Midbrain (tissue), 1 donor: ENCODE measurements at regions not wholly inside any gene's neighbourhood (a gene's known extent, or its start where the extent isn't known, plus 50 kb on each side); places are given as distances from the start of the nearest gene placed in this dataset.
"Not testable (repeated sequence)": the region's sequence is repeated elsewhere in the genome, so short reads cannot be mapped to it uniquely, and the experiment has no call there.

Source experiments
- DNase-seq: peaks from one replicate; lab custom pipeline; 2025; lab: John Stamatoyannopoulos, UW

DNA sequence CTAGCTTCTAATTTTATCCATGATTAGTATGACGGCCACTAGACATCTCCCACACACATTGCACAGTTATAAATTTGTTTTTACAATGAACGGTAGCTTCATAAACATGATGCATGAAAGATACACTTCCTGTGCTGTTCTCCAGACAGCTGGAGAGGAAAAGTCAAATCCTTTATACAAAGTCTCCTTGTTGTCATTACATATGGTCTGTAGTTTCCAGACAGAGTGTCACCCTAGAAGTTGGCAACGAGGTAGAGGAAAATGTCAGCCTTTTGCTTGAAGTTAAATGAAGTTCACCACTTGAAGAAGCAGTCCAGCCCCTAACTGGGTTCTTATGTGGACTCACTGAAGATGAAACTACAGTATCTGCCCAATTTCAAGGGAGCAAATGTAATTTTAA lies 253.0 kb upstream of the P2RY1 start:
- no peak for DNase-seq

DNA sequence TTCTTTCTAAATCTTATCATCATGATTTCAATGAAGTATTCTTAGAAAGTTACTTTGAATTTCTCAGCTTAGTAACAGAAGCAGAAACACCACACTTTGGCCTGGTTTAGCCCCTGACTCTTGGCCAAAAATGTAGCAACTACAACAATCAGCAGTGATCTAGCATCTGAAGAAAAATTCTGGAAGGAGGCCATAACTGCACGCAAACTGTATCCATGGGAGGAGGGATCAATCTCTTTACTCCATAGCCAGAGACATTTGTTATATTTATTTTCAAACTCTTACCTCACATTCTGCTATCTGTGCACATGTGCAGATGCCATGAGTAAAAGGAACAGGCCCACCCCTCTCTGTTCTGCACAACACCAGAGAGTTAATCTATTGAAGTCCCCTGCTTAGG lies 251.0 kb upstream of the P2RY1 start:
- no peak for DNase-seq

DNA sequence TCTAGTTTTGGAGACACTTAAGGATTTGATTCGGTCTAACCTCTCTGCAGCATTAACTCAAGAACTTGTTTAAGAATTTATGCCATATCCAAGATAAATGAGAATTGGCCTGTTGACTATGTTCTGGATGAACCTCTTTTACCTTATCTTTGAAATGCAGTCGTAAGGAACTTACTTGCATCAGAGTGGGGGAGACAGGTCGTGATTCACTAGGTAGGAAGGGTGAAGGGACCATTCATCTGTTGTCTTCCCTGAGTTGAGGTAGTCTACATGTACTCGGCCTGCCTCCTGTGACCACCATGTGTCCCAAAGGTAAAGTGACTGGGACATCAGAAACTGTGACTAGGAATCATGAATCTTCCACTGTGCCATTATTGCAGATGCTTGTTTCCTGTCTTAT lies 248.0 kb upstream of the P2RY1 start:
- no peak for DNase-seq

DNA sequence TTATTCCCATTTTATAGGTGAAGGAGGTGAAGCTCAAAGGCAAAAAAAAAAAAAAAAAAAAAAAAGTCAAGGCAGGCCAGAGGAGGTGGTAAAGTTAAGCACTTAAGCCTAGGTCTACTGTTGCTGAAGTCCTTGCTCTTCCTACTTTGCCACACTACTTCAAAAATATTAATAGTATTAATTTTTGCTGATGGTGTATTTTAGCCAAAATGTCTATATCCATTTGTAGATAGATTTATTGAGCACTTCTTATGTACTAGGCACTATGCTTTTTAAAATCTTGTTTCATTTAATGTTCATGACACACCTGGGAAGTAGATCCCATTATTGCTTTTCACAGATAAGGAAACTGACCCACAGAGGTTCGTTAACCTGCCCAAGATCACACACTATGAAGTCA lies 247.1 kb upstream of the P2RY1 start:
- DNase-seq, result no peak

DNA sequence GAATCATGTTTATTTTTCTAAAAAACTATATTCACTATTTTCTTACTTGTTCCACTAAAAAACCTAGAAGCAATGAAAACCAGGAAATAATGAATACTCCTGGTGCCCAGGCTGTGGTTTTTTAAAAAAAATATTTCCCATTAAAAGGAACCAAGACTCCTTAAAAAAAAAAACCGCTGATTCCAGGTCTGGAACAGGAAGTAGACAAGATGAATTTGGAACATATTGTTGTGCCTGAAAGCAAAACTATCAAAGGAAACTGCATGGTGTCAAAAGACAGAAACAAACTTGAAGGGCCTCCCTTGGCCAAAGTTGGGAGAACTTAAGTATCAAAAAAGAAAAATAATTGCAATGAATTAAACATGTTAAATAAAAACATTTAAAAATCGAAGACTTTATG lies 245.3 kb upstream of the P2RY1 start:
- no peak for DNase-seq

DNA sequence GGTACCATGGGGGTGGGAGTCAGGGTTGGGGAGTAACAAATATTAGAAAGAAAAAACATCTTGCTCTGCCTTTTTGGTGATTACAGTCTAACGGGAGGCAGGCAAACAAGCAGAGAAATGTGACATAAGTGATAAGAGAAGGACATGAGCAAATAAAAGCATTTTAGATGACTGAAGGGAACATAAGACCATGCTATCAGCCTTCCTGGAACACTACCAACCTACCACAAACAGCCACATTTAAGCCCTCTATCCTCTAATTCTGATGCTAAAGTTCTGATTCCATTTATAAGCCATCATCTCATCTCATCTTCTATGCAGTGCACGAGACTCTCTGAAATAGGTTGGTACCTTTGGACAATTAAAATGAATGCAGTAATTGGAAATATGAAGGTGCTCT lies 243.4 kb upstream of the P2RY1 start:
- DNase-seq, result no peak

DNA sequence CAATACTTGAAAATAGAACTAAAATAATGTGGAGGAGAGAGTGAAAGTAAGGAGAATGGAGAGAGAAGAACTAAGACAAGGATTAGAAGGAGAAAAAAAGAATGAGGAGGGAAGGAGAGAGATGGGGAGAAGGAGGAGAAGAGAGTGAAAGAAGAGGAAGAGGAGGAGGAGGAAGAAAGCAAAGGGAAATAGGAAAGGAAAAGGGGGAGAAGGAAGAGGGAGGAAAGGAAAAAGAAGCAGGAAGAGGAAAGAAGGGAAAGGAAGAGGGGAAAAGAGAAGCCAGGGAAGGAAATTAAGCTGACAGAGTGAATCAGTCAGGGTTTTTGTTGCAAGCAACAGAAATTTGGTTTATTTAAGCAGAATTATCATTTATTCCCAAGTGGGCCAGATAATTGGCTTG lies 241.7 kb upstream of the P2RY1 start:
- no peak for DNase-seq

DNA sequence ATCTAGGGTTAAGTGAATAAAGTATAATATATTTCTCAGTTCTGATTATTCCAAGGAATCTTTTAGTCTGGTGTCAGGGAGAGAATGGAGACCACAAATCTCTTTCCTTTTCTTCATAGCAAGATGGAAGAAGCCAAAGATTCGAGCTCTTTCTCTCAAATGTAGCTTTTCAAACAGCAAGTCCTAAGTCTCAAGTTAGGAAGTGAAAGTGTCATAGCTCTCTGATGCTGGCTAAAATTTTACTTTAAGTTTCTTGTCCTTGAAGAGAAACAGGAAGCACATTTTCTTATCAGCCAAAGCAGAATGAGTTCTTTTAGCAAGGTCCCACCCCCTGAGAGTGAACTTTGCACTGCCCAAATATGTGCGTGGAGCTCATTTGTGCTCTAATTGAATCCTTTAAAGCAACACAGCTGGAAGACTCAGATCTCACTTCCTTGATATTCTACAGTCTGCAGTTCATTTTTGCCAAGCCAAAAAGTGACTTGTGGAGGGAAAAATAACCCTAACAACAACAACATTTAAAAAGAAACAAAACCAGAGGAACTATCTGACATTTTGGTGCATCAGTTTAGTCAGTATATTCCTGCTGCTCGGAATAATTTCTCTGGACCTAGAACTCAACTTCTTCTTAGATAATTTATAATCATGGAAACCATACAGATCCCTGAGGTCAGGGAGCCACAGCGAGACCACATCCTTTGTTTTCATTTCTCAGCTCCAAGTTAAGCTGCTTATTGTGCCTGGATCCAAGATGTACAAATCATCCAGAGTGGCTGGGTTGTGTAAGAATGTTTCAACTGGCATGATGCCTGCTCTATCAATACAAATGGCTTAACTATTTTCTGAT lies 238.7 kb upstream of the P2RY1 start:
- peak; percentile 21 for DNase-seq

DNA sequence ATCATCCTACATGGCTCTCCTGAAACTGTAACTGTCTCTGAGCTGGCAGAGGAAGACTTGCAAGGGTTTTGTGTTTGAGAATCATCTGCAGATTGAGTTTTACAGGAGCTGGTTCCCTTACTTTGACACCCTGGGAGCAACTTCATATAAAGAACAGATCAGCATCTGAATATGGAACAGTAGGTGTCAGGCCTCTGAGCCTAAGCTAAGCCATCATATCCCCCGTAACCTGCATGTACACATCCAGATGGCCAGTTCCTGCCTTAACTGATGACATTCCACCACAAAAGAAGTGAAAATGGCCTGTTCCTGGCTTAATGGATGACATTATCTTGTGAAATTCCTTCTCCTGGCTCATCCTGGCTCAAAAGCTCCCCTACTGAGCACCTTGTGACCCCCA lies 238.1 kb upstream of the P2RY1 start:
- not testable (repeated sequence) for DNase-seq

DNA sequence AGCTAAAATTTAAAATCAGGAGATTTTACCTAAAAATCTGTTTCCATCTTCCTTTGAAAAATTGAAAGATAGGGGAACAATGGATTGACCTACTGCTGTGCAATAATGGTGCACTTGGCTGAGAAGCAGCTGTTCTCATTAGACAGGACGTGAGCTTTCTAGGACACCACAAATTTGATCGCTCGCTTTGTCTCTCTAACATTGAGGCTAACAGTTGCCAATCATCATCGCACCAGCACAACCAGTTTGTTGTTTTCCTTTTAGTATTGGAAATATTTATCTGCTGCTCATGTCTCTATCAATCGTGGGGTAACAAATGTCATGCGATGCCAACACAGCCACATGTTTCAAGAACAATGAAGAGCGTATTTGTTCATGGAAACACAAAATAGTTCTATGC lies 228.8 kb upstream of the P2RY1 start:
- no peak for DNase-seq

DNA sequence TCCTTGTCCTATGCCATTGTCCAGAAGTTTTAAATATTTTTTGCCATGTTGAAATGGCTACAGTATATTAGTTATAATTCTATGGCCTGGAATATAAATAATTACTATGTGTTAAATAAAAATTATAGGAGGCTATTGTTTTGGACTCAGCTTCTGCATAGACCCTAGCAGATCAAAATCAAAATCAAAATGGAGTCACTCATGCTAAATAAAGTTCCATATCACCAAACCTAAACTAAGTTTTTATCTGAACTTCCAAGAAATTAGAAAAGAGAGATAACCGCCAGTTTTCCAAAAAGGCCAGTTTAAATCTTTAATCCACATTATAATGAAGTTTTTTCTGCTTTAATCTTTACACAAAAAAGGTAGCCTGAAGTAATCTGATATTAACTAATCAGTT lies 227.8 kb upstream of the P2RY1 start:
- no peak for DNase-seq

DNA sequence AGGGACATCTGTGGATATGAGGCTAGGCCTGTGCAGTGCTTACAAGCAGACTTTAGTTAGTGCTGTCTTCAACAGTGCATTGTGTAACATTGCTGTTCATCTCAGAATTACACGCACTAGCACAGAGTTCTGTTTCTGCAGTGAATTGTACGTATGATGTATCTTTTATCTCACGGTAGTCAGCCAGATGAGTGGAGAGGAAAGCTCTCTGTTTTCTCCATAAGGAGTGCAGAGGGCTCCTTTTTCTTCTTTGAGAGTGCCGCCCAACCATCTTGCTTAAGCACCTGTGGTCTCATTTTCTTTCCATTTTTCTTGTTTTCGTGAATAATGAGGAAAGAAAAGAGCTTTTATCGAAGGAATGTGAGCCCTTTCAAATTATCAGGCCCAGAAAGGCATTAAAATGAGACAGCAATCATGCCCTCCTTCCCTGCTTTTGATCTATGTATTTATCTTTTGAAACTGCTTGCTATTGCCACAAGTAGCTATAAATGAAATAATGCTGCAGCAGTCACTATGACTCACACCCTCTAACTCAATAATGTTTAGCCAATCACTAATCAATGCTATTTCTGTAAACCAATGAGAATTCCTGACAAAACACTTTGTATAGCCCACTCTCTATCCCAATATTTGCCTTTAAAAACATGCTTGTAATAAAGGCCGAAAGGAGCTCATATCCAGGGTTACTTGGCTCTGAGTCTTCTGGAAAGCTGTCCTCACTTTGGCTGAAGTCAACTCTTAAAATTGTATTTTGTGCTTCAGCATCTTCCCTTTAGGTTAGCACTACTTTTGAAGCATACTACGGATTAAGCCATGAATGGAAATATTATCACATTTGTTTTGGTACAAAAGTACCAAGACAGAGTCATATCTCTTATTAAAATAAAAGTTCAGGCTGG lies 226.0 kb upstream of the P2RY1 start:
- no peak for DNase-seq

DNA sequence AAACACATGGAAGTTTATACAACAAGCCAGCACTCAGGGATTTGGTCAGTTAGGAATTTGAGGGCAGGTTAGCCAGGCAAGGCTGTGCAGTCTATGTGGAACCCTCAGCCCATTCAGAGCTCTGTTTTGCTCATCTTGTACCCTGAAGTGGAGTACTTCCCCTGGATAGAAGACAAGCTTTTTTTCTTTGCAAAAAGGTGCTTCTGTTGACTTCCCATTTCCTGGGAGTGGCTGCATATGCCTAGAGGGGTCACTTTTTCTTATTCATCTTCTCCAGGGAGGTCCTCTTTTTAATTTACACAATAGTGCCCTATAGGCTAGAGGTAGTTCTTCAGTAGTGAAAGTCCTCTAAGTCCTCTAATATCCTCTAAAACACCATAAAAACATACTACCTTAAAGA lies 225.0 kb upstream of the P2RY1 start:
- DNase-seq, result no peak

DNA sequence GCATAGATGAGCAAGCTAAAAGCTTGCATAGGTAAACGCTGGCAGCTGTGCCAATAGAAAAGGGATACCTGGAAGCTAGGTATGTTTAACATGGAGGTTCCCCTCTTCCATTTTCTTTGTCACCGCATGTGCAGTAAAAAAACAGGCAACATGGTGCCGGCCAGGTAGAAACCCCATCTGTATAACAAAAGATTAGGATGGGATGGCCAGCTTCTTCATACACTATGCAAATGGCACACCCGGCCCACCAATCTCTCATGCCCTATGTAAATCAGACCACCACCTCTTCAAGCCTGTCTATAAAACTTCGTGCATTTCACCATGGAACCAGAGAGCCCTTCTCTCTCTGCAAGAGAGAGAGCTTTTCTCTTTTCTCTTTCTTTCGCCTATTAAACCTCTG lies 224.3 kb upstream of the P2RY1 start:
- DNase-seq, result no peak

DNA sequence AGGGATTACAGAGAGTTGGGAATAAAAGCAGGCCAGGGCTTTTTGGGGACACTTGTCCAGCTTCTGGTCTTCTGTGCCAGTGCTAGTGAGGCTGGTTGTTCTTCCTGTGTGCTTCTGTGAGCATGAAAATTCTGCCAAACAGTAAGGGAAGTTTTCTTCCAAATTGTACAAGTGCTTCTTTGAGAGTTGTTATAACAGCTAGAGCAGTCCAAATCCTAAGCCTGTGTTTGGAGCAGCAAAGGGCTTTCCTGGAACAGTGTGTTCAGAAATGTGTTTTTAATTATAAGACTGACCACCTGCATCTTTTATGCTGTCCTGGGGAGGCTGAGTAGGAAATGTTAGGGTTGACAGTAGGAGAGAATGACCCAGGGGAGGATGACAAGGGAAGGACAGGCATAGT lies 223.0 kb upstream of the P2RY1 start:
- peak; percentile 50 for DNase-seq

DNA sequence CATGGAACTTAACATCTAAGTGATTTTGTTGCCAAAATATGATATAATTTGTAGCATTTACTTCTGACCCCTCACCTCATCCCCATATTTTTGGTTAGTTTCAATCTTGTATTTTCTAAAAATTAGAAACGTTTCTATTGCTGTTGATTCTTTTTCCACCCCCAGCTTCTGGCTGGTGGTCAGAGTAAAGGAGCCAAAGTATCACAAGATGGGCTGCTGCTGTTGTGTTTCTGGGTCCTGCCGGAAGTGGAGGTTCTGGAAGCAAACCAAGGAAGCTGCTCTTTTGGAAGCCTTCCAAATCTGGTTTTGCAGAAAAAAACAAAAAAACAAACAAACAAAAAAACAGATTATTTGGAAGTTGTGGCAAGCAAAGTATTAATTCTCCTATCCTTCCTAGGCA lies 221.1 kb upstream of the P2RY1 start:
- DNase-seq, result no peak

DNA sequence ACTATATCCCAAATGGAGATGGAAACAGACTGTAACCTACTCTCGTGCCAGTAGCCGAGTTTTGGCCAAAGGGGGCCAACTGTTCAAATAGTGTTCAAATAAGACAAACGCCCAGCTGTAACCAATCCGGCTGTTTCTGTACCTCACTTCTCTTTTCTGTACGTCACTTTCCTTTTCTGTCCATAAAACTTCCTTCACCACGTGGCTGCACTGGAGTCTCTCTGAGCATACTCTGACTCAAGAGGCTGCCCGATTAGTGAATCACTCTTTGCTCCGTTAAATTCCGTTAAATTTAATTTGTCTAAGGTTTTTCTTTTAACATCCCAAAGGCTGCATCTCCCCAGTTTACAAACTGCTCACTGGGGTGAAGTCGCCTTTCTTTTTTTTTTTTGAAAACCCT lies 219.2 kb upstream of the P2RY1 start:
- DNase-seq, result no peak

DNA sequence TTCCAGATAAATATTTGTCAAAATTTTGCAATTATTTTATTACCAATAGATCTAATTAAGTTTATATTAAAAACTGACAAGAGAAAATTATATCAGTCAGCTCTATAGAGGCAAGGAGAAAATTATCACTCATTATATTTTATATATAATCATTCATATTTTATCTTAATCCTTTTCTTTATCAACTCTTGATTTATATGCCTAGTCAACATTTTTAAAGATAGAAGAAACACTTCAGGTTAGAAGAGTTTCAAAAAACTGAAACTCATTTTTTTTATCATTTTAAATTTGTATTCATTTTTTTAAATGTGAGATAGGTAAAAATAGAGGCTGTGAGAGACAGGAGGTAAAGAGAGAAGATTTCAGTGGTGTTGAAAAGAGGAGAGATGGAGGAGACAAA lies 217.3 kb upstream of the P2RY1 start:
- DNase-seq, result no peak

DNA sequence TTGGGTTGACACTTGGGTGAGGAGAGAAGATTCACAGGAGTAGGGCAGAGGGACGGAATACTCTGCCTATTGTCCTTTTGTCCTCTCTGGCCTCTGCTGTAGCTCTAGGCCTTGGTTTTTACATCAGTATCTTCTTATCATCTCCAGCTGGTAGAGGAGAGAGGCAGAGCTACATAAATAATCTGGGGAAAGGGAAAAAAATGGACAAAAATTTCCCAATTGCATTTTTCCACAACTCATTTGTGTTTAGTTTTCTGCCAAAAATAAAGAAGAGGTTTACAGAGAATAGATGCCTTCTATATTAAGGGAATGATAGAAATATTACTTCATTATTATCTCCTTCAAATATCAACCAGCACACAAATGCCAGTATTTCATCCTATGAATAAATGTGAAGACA lies 216.4 kb upstream of the P2RY1 start:
- DNase-seq, result no peak

DNA sequence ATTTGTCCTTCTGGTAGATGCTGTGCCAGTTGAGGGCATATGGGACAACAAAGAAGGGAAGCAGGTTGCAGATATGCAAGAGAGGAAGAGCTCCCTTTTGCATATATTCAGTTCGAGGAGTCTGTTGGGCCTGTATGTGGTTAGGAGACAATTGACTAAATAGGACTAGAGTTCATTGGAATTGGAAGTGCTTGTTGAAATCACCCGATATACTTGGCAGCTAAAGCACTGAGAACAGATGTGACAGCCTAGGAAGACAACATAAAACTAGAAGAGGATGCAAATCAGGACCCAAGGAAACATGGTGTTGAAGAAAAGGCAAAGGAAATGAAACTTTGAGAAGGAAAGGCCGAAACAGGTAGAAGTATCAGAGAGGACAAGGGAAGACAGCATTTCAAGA lies 215.2 kb upstream of the P2RY1 start:
- no peak for DNase-seq

DNA sequence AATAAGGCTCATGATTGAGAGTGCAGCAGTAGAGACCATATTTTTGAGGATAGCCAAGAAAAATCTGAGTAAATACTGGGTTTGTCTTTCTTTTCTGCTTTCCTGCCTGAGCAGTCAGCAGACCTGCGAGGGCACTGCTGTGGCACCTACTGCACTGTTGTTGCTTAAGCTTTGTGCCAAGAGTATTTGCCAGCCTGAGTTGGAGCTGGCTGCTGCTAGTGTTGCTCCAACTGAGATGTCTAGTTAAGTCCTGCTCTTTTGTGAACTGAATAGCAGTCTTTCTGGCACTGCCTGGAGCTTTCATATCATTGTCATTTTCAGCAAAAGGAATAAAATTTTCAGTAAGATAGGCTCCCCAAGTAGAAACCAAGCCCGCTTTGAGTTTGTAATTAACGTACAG lies 214.5 kb upstream of the P2RY1 start:
- DNase-seq, result peak; percentile 60

DNA sequence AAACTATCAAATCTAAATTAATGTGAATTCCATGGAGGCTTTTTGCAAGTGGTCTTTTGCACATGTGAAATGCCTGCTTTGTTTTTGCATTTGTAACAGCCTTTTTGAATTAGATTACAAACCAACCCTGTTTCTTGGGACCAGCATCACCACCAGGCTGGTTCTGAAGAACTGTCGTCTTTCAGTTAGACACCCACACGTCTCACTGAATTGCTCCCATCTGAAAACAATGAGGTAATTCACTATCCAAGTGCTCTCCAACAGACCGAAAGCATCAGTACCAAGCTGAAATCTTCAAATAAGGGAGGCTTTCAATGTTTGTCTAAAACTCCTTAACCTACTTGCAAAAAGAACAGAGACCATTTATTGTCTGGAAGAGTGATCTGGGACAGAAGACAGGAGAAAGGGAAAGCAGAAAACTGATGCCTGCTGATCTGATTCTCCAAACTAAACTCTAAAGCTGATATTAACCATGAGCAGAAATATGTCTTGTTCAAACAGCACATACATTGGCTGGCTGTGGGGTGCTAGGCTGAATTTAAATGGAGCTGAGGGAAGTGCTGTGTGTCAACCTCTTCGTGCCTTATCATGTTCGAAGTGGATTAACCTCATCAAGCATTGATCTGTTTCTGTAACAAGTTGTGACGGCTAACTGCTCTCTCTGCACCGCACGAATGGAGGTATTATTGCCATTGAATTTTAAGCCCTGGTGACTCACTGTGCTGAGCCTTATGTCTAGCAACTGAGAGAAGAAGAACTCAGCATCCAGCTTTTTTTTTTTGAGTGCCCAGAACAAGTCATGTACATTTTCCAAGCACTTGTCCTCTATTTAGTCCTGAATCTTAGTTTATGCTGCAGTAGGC lies 213.7 kb upstream of the P2RY1 start:
- peak; percentile 53 for DNase-seq
